Smooth muscle cell (in vitro differentiated cells): ENCODE measurements at regions not wholly inside any gene's neighbourhood (a gene's known extent, or its start where the extent isn't known, plus 50 kb on each side); places are given as distances from the start of the nearest gene placed in this dataset.

Experiments used
- DNase-seq: peaks from one replicate; lab custom pipeline; 2025; ENCODE audit not compliant: unreplicated experiment; lab: John Stamatoyannopoulos, UW
- H2AFZ ChIP-seq: fragments of 200-600 bp; sonication (generic); 2 replicates; pipeline ENCODE4 v1.6.0; 2016; ENCODE audit warnings: antibody characterized with exemption, low read depth, mild to moderate bottlenecking
- H3F3A ChIP-seq: fragments of 200-600 bp; sonication (generic); 2 replicates; pipeline ENCODE4 v1.6.0; 2017; ENCODE audit warnings: antibody characterized with exemption, low read depth
- H3K27ac ChIP-seq: fragments of 200-600 bp; sonication (generic); 2 replicates; pipeline ENCODE4 v1.5.1; 2016; ENCODE audit warnings: low read depth, mild to moderate bottlenecking
- H3K27me3 ChIP-seq: fragments of 200-600 bp; sonication (generic); 2 replicates; pipeline ENCODE4 v1.6.1; 2016; ENCODE audit warnings: low read depth, mild to moderate bottlenecking
- H3K36me3 ChIP-seq: fragments of 200-600 bp; sonication (generic); 2 replicates; pipeline ENCODE4 v1.5.1; 2016; ENCODE audit warnings: low read depth
- H3K4me1 ChIP-seq: fragments of 200-600 bp; sonication (generic); 2 replicates; pipeline ENCODE4 v1.5.1; 2016; ENCODE audit warnings: low read depth
- H3K4me2 ChIP-seq: fragments of 200-600 bp; sonication (generic); 2 replicates; pipeline ENCODE4 v1.6.0; 2016; ENCODE audit warnings: mild to moderate bottlenecking
- H3K4me3 ChIP-seq: fragments of 200-600 bp; sonication (generic); 2 replicates; pipeline ENCODE4 v1.5.1; 2016; ENCODE audit warnings: mild to moderate bottlenecking
- H3K79me2 ChIP-seq: fragments of 200-600 bp; sonication (generic); 2 replicates; pipeline ENCODE4 v1.6.0; 2016; ENCODE audit warnings: low read depth, mild to moderate bottlenecking
- H3K9ac ChIP-seq: fragments of 200-600 bp; sonication (generic); 2 replicates; pipeline ENCODE4 v1.6.0; 2016; ENCODE audit warnings: low read depth
- H3K9me3 ChIP-seq: fragments of 200-600 bp; sonication (generic); replicated peaks from 2 replicates; pipeline ENCODE4 v1.5.1; 2016; ENCODE audit warnings: low read depth
- H4K20me1 ChIP-seq: fragments of 200-600 bp; sonication (generic); 2 replicates; pipeline ENCODE4 v1.6.0; 2016; ENCODE audit warnings: low read depth
- WGBS: methylation state at CpG from one replicate; pipeline ENCODE4 v1.1.7; 2016; ENCODE audit warnings: low lambda C conversion rate; 5-methylcytosine and 5-hydroxymethylcytosine counted together
- TF ChIP-seq, protein P1 (sequence below): fragments of 200-600 bp; sonication (generic); IDR thresholded peaks from 2 replicates; pipeline ENCODE4 v1.5.1; 2017; ENCODE audit warnings: borderline replicate concordance, mild to moderate bottlenecking, antibody characterized with exemption; ENCODE audit not compliant: insufficient read depth, poor library complexity, severe bottlenecking

DNA sequence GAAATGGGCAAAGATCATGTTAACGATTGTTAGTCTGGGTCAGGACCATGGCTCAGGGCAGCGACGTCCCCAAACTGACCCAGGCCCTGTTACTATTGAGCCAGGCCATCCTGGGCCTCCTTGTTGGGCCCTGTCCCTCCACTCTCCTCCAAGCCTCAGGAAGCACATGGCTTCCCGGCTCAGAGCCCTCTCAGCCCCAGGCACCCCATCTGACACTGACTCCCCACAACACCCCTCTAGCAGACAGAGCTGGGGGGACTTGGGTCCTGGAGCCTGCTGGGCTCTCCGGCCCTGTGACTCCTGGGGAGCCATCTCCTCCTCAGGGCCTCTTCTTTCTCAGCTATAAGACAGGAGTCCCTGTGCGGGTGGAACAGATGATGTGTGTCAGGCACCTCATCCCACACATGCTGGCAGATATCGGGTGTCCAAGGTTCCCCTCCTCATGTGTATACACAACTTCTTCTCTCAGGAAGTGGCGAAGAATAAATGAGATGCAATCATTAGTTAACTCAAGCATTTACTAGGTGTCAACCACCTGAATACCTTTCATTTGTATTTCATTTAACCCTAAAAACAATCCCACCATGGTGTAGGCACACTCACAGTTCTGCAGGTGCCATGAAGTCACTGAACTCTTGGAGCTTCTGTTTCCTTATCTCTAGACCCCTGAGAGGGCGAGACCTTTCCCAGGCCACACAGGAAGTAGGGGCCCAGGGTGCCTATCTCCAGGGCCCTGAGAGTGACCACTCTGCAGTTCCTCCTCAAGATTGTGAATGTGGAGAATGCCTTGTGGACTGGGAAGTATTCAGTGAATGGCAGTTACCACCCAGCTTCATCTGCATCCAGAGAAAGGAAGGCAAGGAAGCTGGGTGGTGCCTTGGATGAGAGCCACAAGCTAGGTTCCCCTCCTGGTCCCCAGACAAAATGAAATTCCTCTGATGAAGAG, 282.5 kb upstream of the TLE3 start:
- 95% methylated on average over 8 of the region's 9 CpGs for WGBS
- no peaks in the 10 kb centered on the region for H3K36me3 ChIP-seq
- H4K20me1 ChIP-seq, result no peaks in the 10 kb centered on the region
- no peak for DNase-seq
- H3K9me3 ChIP-seq, result no peaks in the 10 kb centered on the region
- H3K9ac ChIP-seq, result no peak overlapping the region
- H3K4me1 ChIP-seq, result peaks cover 22% of the 10 kb centered on the region
- no peak overlapping the region for H3K27ac ChIP-seq
- no peak overlapping the region for H3K4me3 ChIP-seq
- no peaks in the 10 kb centered on the region for H3K27me3 ChIP-seq
- TF ChIP-seq, protein P1, sequence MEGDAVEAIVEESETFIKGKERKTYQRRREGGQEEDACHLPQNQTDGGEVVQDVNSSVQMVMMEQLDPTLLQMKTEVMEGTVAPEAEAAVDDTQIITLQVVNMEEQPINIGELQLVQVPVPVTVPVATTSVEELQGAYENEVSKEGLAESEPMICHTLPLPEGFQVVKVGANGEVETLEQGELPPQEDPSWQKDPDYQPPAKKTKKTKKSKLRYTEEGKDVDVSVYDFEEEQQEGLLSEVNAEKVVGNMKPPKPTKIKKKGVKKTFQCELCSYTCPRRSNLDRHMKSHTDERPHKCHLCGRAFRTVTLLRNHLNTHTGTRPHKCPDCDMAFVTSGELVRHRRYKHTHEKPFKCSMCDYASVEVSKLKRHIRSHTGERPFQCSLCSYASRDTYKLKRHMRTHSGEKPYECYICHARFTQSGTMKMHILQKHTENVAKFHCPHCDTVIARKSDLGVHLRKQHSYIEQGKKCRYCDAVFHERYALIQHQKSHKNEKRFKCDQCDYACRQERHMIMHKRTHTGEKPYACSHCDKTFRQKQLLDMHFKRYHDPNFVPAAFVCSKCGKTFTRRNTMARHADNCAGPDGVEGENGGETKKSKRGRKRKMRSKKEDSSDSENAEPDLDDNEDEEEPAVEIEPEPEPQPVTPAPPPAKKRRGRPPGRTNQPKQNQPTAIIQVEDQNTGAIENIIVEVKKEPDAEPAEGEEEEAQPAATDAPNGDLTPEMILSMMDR, result no peak
- H3F3A ChIP-seq, result peaks cover 13% of the 10 kb centered on the region
- H3K79me2 ChIP-seq, result no peaks in the 10 kb centered on the region
- no peak overlapping the region for H3K4me2 ChIP-seq
- no peak overlapping the region for H2AFZ ChIP-seq

DNA sequence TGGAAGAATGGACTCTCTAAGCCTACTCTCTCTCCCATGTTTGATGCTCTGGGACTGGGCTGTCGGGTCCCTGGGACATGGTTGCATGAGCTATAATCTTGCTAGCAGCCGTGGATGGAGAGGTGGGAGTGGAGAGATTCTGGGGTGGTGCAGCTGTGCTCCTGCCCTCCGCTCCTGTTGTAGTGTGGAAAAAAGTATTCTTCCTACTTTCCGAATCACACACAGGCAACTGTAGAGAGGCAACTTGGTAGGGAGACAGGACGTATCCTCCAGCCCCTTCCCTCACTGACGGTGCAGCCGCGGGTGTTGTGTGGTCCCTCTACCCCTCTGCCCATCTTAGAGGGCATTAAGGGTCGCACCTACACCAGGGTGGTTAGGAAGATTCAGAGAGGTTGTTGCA, 281.4 kb upstream of the TLE3 start:
- no peaks in the 10 kb centered on the region for H3K9me3 ChIP-seq
- H3K27me3 ChIP-seq, result no peaks in the 10 kb centered on the region
- WGBS, result 97% methylated on average over 9 of the region's 9 CpGs
- H3K4me1 ChIP-seq, result peaks cover 23% of the 10 kb centered on the region
- H2AFZ ChIP-seq, result no peak overlapping the region
- no peaks in the 10 kb centered on the region for H3K79me2 ChIP-seq
- H3K4me2 ChIP-seq, result no peak overlapping the region
- no peak for DNase-seq
- no peaks in the 10 kb centered on the region for H3K36me3 ChIP-seq
- no peak overlapping the region for H3K9ac ChIP-seq
- no peak overlapping the region for H3K27ac ChIP-seq
- H4K20me1 ChIP-seq, result no peaks in the 10 kb centered on the region
- H3F3A ChIP-seq, result peaks cover 13% of the 10 kb centered on the region
- H3K4me3 ChIP-seq, result no peak overlapping the region
- TF ChIP-seq, protein P1, result no peak

DNA sequence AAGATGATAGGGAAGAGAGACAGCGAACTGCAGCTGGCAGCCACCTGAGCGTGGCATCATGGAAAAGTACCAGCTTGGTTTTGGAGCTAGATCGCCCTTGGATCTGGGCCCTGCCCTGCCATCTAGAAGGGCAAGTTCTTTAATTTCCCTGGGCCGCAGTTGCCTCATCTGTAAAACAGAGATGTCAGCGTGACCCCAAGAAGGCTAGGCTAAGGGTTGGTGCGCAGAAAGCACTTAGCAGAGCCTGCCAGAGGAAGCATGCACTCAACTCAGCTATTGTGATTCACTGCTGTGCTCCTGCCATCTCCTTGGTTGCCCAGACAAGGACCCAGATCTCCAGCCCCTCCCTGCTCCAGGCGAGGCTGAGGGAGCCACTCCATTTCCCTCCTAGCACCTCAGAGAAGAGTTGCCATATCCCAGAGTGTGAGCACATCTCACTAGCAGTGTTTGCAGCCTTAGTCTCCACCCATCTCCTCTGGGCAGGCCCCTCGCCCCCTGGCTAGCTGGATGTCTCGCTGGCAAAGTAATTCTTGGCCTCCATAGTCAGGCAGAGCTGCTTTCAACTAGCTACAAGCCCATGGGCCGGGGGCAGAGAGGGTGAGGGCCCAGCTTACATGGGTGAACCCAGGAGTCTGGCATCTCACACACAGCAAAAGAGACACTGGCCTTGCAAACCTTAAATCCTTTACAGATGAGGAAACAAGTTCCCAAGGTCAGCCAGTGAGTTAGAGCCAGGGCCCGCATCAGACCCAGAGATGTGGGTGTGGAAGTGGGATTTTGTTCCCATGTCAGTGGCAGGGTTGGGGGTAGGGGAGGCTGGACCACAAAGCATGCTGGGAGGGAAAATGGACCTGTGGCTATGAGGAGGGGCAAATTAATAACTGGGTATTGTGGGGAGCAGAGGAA, 280.7 kb upstream of the TLE3 start:
- WGBS, result 88% methylated on average over 11 of the region's 11 CpGs
- TF ChIP-seq, protein P1, result no peak
- no peaks in the 10 kb centered on the region for H3K36me3 ChIP-seq
- DNase-seq, result no peak
- H3K27ac ChIP-seq, result no peak overlapping the region
- no peak overlapping the region for H3K4me2 ChIP-seq
- peaks cover 23% of the 10 kb centered on the region for H3K4me1 ChIP-seq
- no peaks in the 10 kb centered on the region for H3K27me3 ChIP-seq
- H4K20me1 ChIP-seq, result no peaks in the 10 kb centered on the region
- H3K9ac ChIP-seq, result no peak overlapping the region
- no peak overlapping the region for H2AFZ ChIP-seq
- peaks cover 13% of the 10 kb centered on the region for H3F3A ChIP-seq
- H3K4me3 ChIP-seq, result no peak overlapping the region
- no peaks in the 10 kb centered on the region for H3K9me3 ChIP-seq
- H3K79me2 ChIP-seq, result no peaks in the 10 kb centered on the region
